NCI-H226 (cell line): ENCODE measurements at regions not wholly inside any gene's neighbourhood (a gene's known extent, or its start where the extent isn't known, plus 50 kb on each side); places are given as distances from the start of the nearest gene placed in this dataset.
"Not testable (repeated sequence)": the region's sequence is repeated elsewhere in the genome, so short reads cannot be mapped to it uniquely, and the experiment has no call there.

ENCODE experiments used
- DNase-seq: peaks from one replicate; pipeline ENCODE4 v3.0.0-alpha.2; 2015

DNA sequence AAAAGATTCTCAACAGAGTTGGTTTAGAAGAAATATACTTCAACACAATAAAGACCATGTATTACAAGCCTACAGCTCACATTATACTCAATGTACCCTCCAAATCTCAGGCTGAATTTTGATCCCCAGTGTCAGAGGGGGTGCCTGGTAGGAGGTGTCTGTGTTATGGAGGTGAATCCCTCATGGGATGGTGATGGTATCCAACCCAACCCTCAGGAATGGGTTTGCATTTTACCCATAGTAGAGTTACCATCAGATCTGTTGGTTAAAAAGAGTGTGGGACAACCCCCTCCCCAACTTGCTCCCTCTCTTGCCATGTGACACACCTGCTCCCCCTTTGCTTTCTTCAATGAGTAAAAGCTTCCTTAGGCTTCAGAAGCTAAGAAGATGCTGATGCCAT lies 205.5 kb downstream of the POTEM start:
- DNase-seq, result not testable (repeated sequence)

DNA sequence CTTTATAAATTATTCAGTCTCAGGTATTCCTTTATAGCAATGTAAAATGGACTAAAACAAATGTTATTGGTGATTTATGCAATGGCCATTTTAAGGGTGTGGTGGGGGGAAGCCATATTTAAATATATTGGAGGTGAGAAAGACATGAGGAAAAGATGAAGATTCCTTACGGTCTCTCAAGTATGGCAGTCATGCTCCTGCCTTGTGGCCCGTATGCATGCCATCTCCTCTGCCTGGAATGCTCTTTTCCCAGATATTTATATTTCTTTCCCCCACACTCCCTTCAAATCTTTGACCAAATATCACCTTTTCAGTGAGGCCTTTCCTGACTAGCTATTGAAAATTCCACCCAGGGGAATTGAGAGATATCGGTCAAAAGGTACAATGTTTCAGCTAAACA lies 206.0 kb downstream of the POTEM start:
- not testable (repeated sequence) for DNase-seq

DNA sequence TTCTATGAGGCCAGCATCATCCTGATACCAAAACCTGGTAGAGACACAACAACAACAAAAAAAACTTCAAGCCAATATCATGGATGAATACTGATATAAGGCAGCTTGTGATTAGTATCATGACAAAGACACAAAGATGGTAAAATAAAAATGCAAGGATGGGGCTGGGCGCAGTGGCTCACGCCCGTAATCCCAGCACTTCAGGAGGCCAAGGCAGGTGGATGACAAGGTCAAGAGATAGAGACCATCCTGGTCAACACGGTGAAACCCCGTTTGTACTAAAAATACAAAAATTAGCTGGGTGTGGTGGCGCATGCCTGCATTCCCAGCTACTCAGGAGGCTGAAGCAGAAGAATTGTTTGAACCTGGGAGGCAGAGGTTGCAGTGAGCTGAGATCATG lies 210.2 kb downstream of the POTEM start:
- not testable (repeated sequence) for DNase-seq

DNA sequence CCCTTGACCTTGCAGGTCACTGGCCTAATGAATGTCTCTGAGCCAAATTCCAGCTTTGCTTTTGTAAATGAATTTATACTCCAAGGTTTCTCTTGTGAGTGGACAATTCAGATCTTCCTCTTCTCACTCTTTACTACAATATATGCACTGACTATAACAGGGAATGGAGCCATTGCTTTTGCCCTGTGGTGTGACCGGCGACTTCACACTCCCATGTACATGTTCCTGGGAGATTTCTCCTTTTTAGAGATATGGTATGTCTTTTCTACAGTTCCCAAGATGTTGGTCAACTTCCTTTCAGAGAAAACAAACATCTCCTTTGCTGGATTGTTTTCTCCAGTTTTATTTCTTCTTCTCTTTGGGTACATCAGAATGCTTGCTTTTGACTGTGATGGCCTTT lies 213.1 kb downstream of the POTEM start:
- not testable (repeated sequence) for DNase-seq

DNA sequence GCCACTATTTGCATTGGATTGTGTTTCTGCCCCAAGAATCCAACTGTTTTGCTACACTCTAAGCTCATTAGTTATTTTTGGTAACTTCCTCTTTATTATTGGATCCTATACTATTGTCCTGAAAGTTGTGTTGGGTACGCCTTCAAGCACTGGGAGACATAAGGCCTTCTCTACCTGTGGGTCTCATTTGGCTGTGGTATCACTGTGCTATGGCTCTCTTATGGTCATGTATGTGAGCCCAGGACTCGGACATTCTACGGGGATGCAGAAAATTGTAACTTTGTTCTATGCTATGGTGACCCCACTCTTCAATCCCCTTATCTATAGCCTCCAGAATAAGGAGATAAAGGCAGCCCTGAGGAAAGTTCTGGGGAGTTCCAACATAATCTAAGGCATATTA lies 213.6 kb downstream of the POTEM start:
- peak; percentile 1 for DNase-seq

DNA sequence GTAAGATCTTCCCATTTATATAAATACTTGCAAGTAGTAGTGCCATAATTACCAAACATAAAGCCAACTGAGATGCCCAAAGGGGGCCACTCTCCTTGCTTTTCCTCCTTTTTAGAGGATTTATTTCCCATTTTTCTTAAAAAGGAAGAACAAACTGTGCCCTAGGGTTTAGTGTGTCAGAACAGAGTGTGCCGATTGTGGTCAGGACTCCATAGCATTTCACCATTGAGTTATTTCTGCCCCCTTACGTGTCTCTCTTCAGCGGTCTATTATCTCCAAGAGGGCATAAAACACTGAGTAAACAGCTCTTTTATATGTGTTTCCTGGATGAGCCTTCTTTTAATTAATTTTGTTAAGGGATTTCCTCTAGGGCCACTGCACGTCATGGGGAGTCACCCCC lies 227.9 kb downstream of the POTEM start:
- DNase-seq, result not testable (repeated sequence)

DNA sequence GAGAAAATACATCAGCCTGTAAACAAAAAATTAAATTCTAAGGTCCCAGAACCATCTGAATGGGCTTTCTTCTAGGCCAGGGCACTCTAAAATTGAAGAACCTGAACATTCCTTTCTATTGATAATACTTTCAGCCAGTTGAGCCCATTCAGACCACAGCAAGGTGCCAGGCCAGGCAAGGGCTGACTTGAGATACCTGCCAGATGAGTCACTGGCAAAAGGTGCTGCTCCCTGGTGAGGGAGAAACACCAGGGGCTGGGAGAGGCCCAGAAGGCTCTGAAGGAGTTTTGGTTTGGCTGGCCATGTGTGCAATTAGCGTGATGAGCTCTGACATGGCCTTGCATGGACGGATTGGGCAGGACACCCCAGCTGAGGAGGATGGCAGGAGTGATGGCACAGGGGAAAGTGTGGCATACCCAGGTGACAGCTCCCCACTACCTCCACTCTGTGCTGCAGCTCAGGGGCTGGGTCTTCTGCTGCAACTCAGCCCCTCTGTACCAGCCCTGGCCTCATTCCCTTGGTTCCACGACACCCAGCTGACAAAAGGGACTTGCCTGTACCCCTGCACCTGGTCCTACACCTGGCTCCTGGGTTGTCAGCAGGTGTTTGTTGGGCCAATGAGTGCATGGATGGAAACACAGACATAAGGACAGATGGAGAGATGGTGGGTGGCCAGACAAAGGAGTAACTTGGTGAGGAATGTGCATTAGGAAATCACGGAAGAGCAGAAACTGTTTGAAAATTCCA lies 230.4 kb downstream of the POTEM start:
- not testable (repeated sequence) for DNase-seq

DNA sequence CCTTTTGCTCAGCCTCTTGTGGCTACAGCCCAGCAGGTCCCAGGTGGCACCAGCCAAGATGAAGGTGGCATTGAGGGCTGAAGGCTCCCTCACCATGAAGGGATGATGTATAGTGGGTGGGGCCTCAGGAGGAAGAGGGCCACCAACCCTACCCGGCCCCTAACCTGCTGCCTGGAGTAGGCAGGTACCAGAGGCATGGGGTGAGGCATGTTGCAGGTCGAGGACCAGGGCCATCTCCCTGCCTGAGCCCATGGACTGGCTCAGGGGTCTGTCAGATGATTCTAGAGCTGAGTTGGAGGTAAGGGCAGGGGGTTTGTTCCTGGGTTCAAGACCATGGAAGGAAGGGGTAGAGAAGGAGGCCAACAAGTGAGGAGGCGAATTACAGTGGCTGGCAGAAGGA lies 231.1 kb downstream of the POTEM start:
- not testable (repeated sequence) for DNase-seq

DNA sequence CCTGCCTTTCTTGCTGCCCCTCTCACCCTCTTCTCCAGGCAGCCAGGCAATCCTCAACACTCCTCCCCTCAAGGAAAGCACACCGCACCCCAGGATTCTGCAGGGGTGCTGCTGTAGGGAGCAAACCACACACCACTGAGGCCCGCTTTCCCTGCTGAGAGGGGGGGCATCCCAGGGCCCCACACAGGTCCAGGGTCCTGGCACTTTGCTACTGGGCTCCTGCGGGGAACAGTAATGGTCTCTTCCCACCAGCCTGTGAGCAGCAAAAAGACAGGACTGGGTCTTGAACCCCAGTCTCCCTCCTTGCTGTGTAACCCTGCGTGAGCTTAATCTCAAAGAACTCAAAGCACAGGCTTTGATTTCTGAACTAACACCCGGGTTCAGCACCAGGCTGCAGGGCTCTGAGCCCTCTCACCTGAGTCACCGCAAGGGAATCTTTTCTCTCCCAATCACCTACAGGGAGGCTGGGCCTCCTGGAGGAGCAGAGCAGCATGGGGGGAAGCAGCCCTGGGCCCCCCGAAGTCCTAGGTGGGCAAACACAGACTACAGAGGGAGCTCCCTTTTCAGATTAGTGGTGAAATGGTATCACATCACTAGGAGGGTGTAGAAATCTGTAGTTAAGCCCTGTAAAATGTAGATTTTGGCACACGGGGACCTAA lies 232.6 kb downstream of the POTEG start:
- not testable (repeated sequence) for DNase-seq

DNA sequence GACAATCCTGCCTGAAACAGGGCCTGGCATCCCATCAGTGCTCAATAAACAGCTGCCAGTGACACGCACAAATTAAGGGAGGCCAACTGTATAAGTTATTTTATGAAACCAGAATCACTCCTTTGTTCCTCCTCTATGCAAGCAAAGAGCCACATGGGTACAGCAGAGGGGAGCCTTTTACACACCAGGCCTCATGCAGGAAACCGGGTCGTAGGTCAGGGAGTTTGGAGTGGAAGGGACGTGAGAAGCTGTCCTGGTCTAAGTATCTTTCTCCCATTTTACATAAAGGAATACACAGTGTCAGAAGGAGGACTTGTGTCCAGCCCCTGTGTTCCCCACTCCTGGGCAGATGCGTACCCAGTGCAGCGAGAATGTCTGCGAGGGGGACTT lies 232.1 kb downstream of the POTEG start:
- not testable (repeated sequence) for DNase-seq

DNA sequence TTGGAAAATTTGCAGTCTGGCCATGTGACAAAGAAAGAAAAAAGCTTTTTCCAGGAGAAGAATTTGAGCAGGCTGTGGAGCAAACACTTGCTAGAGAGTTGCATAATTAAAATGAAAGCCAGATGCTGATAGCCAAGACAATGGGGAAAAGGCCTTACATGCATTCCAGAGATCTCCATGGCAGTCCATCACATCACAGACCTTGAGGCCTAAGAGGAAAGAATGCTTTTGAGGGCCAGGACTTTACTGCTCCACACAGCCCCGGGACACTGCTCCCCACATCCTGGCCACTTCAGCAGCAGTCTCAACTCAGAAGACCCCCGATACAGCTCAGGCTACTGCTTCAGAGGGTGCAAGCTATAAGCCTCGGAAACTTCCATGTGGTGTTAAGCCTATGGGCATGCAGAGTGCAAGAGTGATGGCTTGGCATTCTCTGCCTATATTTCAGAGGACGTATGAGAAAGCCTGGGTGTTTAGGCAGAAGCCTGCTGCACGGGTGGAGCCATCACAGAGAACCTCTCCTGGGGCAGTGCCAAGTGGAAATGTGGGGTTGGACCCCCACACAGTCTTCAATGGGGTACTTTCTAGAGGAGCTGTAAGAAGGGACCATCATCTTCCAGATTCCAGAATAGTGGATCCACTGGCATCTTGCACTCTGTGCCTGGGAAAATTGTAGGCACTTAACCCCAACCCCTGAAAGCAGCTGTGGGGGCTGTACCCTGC lies 230.7 kb downstream of the POTEG start:
- DNase-seq, result not testable (repeated sequence)

DNA sequence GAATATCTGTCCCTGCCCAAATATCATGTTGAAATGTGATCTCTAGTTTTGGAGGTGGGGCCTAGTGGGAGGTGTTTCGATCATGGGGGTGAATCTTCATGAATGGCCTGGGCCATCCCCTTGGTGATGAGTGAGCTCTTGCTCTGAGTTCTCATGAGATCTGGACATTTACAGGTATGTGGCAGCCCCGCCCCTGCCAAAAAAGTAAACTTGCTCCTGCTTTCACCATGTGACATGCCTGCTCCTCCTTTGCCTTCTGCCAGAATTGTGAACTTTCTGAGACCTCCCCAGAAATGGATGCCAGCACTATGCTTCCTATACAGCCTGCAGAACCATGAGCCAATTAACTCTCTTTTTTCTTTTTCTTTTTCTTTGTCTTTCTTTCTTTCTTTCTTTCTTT lies 229.3 kb downstream of the POTEG start:
- not testable (repeated sequence) for DNase-seq

DNA sequence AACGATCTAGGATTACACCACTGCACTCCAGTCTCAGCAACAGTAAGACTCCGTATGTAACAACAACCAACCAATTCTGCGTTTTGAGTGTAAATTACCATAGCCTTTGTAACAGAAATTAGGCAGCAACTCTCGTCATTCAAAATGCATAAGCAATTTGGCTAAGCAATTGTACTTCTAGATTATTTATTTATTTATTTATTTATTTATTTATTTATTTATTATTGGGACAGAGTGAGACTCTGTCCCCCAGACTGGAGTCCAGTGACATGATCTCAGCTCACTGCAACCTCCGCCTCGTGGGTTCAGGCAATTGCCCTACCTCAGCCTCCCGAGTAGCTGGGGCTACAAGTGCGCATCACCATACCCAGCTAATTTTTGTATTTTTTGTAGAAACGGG lies 217.7 kb downstream of the POTEG start:
- DNase-seq, result not testable (repeated sequence)

DNA sequence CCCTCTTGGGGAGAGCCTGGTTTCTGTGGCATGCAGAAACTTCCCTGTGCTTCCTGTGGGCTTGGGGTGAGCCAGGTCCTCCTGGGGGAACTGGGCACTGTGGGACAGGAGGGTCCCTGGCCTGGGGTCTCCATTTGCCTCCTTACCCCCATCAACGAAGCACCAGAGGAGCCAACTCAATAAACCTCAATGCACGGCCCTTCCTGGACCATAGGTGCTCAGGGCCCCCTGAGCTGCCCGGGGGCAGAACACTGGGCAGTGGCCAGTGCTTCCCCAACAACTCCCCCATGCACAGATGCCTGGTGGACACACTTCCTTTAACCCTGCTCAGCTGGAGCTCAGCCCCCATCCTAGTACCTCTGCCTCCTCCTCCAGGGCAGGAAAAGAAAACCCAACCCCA lies 214.7 kb downstream of the POTEG start:
- DNase-seq, result not testable (repeated sequence)

DNA sequence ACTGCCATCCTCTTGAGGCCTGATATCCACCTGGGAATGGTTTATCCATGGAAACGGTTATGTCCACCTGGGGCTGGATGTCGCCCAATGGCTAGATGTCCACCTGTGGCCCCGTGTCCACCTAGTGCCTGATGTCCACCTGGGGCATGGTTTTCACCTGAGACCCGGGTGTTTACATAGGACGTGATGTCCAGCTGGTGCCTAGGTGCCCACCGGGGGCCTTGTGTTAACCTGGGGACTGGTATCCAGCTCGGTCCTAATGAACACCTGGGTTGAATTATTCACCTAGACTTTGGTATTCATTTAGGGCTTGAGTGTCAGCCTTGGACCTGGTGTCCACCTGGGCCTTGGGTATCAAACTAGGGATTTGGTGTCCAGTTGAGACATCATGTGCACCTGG lies 202.7 kb downstream of the POTEG start:
- not testable (repeated sequence) for DNase-seq

DNA sequence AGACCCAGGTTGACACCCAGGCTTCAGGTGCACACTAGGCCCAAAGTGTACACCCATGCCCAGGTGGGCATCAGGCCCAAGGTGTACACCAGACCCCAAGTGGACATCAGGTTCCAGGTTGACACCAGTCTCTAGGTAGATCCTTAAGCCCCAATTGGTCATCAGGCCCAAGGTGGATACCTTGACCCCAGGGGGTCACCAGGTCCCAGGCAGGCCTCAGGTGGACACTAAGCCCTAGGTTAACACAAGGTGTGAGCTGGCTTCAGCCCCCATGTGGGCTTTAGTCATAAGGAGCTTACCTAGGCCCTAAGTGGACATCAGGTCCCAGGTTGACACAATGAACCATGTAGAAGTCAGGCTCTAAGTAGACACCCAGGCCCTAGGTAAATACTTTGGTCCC lies 200.1 kb downstream of the POTEG start:
- DNase-seq, result not testable (repeated sequence)

DNA sequence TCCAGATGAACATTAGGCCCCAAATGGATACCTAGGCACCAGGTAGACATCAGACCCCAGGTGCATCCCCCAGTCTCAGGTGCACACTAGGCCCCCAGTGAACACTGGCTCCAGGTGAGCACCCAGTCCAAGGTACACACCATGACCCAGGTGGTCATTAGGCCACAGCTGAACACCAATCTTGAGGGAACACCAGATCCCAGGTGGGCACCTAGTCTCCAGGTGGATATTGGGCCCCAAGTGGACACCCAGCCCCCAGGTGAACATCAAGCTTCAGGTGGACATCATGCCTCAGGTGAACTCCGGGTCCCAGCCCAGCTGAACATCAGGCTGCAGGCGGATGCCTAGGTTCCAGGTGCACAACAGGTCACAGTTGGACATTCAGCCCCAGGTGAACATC lies 196.5 kb downstream of the POTEG start:
- DNase-seq, result peak; percentile 0

DNA sequence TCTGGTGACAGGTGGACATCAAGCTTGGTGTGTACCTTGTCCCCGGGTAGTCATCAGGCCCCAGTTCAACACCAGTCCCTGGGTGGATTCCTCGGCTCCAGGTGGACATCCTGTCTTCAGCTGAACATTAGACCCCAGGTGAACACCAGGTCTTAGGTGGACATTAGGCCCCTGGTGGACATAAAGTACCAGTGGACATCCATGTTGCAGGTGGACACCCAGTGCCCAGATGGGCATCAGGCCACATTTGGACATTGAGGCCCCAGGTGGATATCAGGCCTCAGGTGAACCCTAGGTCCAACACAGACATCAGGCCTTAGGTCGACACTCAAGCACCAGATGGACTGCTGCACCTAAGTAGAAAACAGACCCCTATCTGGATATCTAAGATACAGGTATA lies 195.6 kb downstream of the POTEG start:
- not testable (repeated sequence) for DNase-seq

DNA sequence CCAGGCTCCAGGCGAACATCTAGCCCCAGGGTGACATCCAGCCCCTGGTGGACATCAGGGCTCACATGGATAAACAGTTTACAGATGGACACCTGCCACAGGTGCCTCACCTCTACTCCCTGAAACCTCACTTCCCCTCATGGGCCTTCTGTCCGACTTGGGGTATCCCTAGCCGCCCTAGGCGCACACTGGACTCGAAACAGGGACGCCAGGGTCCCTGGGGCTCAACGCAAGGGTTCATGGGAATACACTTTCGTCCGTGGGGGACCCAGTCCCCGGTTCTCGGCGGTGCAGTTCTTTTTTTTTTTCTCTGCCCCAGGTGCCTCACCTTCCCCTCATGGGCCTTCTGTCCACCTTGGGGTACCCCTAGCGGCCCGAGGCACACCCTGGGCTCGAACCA lies 194.2 kb downstream of the POTEG start:
- DNase-seq, result not testable (repeated sequence)

DNA sequence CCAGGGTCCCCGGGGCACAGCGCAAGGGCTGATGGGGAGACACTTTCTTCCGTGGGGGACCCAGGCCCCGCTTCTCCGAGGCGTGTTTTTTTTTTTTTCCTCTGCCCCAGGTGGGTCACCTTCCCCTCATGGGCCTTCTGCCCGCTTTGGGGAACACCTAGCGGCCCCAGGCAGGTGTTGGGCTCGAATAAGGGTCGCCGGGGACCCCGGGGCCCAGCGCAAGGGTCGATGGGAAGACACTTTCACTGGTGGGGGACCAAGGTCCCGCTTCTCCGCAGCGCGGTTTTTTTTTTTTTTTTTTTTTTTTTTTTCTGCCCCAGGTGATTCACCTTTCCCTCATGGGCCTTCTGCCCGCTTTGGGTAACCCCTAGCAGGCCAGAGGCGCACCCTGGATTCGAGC lies 193.8 kb downstream of the POTEG start:
- DNase-seq, result not testable (repeated sequence)

DNA sequence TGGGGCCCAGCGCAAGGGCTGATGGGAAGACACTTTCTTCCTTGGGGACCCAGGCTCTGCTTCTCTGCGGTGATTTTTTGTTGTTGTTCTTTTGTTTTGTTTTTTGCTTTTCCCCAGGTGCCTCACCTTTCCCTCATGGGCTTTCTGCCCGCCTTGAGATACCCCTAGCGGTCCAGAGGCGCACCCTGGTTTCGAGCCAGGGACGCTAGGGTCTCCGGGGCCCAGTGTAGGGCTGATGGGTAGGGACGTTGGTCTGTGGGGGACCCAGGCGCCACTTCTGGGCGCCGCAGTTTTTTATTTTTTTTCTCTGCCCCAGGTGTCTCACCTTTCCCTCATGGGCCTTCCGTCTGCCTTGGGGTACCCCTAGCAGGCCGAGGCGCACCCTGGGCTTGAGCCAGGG lies 192.7 kb downstream of the POTEG start:
- not testable (repeated sequence) for DNase-seq

DNA sequence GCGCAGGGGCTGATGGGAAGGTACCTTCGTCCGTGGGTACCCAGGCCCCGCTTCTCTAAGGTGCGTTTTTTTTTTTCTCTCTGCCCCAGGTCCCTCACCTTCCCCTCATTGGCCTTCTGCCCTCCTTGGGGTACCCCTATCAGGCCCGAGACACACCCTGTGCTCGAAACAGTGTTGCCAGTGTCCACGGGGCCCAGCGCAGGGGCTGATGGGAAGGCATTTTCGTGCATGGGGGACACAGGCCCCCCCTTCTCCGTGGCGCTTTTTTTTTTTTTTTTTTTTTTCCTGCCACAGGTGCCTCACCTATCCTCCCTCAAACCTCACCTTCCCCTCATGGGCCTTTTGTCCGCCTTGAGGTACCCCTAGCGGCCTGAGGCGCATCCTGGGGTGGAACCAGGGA lies 191.6 kb downstream of the POTEG start:
- DNase-seq, result not testable (repeated sequence)

DNA sequence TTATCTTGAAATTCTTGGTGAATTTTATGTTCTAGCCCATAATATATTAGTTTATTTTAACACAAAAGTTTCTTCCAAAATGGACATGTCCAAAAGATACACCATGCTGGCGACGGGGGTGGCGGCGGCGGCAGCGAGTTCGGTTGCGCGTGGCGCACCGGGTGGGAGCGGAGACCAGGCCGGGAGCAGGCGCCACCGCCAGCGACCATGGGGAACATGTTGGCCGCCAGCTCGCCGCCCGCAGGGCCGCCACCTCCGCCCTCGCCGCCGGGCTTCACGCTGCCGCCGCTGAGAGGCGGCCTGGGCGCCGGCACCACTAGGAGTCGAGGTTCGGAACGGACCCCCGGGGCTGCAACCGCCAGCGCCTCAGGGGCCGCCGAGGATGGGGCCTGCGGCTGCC lies 167.2 kb downstream of the POTEG start:
- not testable (repeated sequence) for DNase-seq

DNA sequence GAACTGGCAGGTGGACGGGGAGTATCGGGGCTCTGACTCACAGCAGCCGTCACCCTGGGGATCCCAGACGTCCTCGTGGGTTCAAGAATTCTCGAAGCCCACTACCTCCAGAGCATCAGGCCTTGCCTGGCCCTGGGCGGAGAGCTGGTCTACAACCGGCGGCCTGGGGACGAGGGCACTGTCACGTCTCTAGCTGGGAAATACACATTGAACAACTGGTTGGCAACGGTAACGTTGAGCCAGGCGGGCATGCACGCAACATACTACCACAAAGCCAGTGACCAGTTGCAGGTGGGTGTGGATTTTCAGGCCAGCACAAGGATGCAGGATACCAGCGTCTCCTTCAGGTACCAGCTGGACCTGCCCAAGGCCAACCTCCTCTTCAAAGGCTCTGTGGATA lies 166.5 kb downstream of the POTEG start:
- DNase-seq, result not testable (repeated sequence)
